ENCODE measurements at regions not wholly inside any gene's neighbourhood (a gene's known extent, or its start where the extent isn't known, plus 50 kb on each side); places are given as distances from the start of the nearest gene placed in this dataset.

- TF ChIP-seq POLR2AphosphoS5 (IDR thresholded peaks at IDR 0.05; ENCODE audit: low read depth, low read length) (no peak), CTCF (IDR thresholded peaks at IDR 0.05) (no peak), TCF7L2 (IDR thresholded peaks at IDR 0.05; ENCODE audit: low read depth, low read length) (no peak), SIN3A (IDR thresholded peaks at IDR 0.05; ENCODE audit: borderline replicate concordance, insufficient read depth, low read depth, low read length) (no peak), REST (IDR thresholded peaks at IDR 0.05; ENCODE audit: insufficient read depth in 1 of 2, low read depth in 2 of 2, low read length in 1 of 2) (no peak)
- CTCF ChIA-PET: no interaction called here
- H3K36me3 ChIP-seq (ENCODE audit: control insufficient read depth, insufficient read depth, low read length): no peaks in the 10 kb centered on the region
- POLR2A ChIA-PET: interaction anchor here (0.7 kb wide), 1 partner anchor 174 kb away, joined by 20 read pairs; no protein-coding TSS in a partner anchor
- H3K4me3 ChIP-seq (ENCODE audit: low read depth in 2 of 2, low read length in 2 of 2): no peak overlapping the region
- no peaks in the 10 kb centered on the region for H3K9me3 ChIP-seq (ENCODE audit: control insufficient read depth, insufficient read depth, low read depth, low read length)
- no peak for ATAC-seq
- H3K4me1 ChIP-seq (ENCODE audit: control insufficient read depth, insufficient read depth, low read length): peaks cover 3% of the 10 kb centered on the region; the same call in 1 of the 2 replicates
- H3K27me3 ChIP-seq (ENCODE audit: control insufficient read depth, insufficient read depth, low read length): no peaks in the 10 kb centered on the region
- no TSS peak for BruUV-seq (replicated peaks)
- H3K27ac ChIP-seq (ENCODE audit: low read length): no peak overlapping the region
- DNase-seq (ENCODE audit: low read depth, low spot score): no peak
- intact Hi-C loops (cut with micrococcal nuclease; ENCODE audit: unreplicated experiment): loop anchor here (10.0 kb wide), 1 partner anchor 190 kb away; the partner anchor contains the start of gene GSE1
- in situ Hi-C loops (cut with HindIII; ENCODE audit: low pct_unique_long_range_greater_than_20kb, low sequenced_read_pairs): no loop called here
These were observed 188.0 kb upstream of the GSE1 start for GRCh38 chr16:85425074-85425662.

DNA sequence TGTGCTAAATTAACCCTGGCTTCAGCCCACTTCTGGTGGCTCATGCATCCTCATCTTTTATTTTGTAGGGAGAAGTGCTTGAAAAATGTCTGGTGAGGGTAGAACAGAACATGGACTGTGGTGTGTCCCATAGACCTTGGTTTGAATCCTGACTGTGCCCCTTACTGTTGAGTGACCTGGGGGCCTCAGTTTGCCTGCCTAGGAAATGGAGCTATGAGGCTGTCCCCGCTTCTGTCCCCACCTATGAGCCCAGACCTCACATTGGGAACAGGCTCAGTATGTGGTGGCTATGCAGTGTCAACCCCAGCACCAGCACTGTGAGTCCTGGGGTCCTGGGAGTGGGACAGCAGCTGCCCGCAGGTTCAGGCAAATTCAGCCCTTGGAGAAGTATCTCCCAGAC lies 186.3 kb upstream of the GSE1 start:
- Histone ChIP-seq H3K36me3 (ENCODE audit: control insufficient read depth, insufficient read depth, low read length) (no peaks in the 10 kb centered on the region), H3K4me1 (ENCODE audit: control insufficient read depth, insufficient read depth, low read length) (peaks cover 3% of the 10 kb centered on the region; the same call in 1 of the 2 replicates), H3K9me3 (ENCODE audit: control insufficient read depth, insufficient read depth, low read depth, low read length) (no peaks in the 10 kb centered on the region), H3K4me3 (ENCODE audit: low read depth in 2 of 2, low read length in 2 of 2) (no peak overlapping the region), H3K27me3 (ENCODE audit: control insufficient read depth, insufficient read depth, low read length) (no peaks in the 10 kb centered on the region), H3K27ac (ENCODE audit: low read length) (no peak overlapping the region)
- DNase-seq (ENCODE audit: low read depth, low spot score) (no peak), ATAC-seq (no peak)
- intact Hi-C loops (cut with micrococcal nuclease; ENCODE audit: unreplicated experiment): loop anchor here (10.0 kb wide), 1 partner anchor 188 kb away; the partner anchor contains the start of gene GSE1
- CTCF ChIA-PET: no interaction called here
- POLR2A ChIA-PET: no interaction called here
- no peak for TF ChIP-seq REST (IDR thresholded peaks at IDR 0.05; ENCODE audit: insufficient read depth in 1 of 2, low read depth in 2 of 2, low read length in 1 of 2)
- TF ChIP-seq SIN3A (IDR thresholded peaks at IDR 0.05; ENCODE audit: borderline replicate concordance, insufficient read depth, low read depth, low read length): no peak
- no peak for TF ChIP-seq CTCF (IDR thresholded peaks at IDR 0.05)
- TF ChIP-seq POLR2AphosphoS5 (IDR thresholded peaks at IDR 0.05; ENCODE audit: low read depth, low read length): no peak
- no peak for TF ChIP-seq TCF7L2 (IDR thresholded peaks at IDR 0.05; ENCODE audit: low read depth, low read length)
- in situ Hi-C loops (cut with HindIII; ENCODE audit: low pct_unique_long_range_greater_than_20kb, low sequenced_read_pairs): no loop called here
- no TSS peak for BruUV-seq (replicated peaks)
